OCI-LY7 (cell line): ENCODE measurements at regions not wholly inside any gene's neighbourhood (a gene's known extent, or its start where the extent isn't known, plus 50 kb on each side); places are given as distances from the start of the nearest gene placed in this dataset.

Source experiments
- EZH2phosphoT487 ChIP-seq: fragments of 200-600 bp; sonication (generic); IDR thresholded peaks from 2 replicates; pipeline ENCODE4 v1.6.1; 2018; ENCODE audit warnings: low read depth, borderline replicate concordance, mild to moderate bottlenecking, mixed run types, antibody characterized with exemption, low read length, moderate library complexity, mixed read lengths
- TF ChIP-seq, protein P1 (sequence below): fragments of 200-600 bp; sonication (generic); conservative IDR thresholded peaks from 2 replicates; pipeline ENCODE4 v1.5.1; 2014; ENCODE audit warnings: mild to moderate bottlenecking, antibody characterized with exemption, low read length, moderate library complexity, mixed read lengths

DNA sequence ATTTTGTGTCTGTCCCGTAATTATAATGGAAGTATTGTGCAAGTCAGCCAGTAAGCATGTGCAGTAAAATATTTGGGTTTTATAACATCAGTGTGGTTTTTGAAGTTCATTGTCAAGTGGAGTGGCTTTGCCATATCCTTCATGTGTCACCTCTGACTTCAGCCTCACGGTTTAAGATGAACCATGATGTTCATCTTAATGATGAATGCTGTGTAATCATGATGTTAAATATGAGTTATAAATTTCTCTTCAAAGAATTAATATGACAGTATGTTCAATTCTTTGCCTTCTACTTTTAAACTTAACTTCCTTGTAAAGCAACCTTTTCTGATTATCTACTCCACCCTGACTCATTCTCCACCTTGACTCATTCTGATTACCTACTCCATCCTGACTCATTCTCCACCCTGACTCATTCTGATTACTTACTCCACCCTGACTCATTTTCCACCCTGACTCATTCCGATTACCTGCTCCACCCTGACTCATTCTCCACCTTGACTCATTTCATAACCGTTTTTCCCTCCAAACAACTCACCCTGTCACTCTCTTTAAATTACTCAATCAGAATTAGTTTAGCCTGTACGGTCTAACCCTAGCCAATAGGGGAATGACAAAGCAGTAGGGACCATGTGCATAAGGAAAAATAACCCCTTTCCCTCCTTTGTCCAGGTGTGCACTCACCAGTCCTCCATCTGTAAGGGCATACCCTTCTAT lies 50.3 kb upstream of the ANKRD10 start:
- TF ChIP-seq, protein P1, sequence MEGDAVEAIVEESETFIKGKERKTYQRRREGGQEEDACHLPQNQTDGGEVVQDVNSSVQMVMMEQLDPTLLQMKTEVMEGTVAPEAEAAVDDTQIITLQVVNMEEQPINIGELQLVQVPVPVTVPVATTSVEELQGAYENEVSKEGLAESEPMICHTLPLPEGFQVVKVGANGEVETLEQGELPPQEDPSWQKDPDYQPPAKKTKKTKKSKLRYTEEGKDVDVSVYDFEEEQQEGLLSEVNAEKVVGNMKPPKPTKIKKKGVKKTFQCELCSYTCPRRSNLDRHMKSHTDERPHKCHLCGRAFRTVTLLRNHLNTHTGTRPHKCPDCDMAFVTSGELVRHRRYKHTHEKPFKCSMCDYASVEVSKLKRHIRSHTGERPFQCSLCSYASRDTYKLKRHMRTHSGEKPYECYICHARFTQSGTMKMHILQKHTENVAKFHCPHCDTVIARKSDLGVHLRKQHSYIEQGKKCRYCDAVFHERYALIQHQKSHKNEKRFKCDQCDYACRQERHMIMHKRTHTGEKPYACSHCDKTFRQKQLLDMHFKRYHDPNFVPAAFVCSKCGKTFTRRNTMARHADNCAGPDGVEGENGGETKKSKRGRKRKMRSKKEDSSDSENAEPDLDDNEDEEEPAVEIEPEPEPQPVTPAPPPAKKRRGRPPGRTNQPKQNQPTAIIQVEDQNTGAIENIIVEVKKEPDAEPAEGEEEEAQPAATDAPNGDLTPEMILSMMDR, result no peak
- TF ChIP-seq EZH2phosphoT487, result no peak
